ENCODE measurements at regions not wholly inside any gene's neighbourhood (a gene's known extent, or its start where the extent isn't known, plus 50 kb on each side); places are given as distances from the start of the nearest gene placed in this dataset.

DNA sequence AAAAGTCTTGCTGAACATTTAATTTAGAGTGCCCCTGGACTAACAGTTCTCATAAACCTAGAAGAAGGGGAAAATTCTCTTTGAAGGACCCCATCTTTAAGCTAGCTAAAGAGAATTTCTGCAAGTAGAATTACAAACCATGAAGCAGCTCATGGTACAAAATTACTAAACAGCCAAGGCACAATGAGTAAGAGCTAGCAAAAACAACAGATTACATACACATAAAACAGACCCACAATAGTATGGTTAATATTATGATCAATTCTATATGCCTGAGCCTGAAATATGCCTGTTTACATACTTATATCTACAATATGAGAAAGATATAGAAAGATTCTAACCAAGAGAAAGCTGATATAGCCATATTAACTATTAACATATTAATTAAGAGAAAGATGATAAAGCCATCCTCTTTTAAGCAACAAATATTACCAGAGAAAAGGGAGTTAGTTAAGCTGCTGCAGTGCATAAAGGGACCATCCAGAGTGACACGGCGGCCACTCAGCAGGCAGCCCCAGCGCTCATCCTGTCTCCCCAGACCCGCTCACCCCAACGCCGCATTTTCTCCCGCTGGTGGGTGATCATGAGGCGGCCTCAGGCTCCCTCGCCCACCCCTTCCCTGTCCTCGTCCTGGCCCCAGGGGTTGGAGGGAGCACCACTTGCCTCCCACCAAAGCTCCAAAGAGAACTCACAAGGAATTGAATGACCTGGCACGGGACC is 98.4 kb upstream of the CARMIL1 start:
- no peak overlapping the region for H3K27ac ChIP-seq
- TF ChIP-seq, protein P1, sequence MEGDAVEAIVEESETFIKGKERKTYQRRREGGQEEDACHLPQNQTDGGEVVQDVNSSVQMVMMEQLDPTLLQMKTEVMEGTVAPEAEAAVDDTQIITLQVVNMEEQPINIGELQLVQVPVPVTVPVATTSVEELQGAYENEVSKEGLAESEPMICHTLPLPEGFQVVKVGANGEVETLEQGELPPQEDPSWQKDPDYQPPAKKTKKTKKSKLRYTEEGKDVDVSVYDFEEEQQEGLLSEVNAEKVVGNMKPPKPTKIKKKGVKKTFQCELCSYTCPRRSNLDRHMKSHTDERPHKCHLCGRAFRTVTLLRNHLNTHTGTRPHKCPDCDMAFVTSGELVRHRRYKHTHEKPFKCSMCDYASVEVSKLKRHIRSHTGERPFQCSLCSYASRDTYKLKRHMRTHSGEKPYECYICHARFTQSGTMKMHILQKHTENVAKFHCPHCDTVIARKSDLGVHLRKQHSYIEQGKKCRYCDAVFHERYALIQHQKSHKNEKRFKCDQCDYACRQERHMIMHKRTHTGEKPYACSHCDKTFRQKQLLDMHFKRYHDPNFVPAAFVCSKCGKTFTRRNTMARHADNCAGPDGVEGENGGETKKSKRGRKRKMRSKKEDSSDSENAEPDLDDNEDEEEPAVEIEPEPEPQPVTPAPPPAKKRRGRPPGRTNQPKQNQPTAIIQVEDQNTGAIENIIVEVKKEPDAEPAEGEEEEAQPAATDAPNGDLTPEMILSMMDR (conservative IDR thresholded peaks at IDR 0.05): no peak

DNA sequence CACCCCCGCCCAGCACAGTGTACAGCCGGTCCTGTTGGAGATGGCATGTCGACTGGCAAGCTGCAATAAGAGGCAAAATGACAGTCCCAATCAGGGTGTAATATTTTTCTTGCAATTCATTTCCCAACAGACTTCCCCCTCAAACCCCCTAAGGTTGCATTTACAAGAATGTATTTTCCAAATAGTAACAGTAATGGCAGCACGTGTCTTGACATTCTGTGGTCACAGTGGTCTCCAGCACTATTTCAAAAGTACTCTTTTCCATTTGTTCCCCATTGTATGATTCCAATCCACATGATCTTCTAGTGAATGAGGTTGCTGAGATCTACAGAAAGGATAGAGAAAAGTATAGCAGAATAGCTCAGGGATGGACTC is 97.8 kb upstream of the CARMIL1 start:
- TF ChIP-seq, protein P1 (conservative IDR thresholded peaks at IDR 0.05): no peak

DNA sequence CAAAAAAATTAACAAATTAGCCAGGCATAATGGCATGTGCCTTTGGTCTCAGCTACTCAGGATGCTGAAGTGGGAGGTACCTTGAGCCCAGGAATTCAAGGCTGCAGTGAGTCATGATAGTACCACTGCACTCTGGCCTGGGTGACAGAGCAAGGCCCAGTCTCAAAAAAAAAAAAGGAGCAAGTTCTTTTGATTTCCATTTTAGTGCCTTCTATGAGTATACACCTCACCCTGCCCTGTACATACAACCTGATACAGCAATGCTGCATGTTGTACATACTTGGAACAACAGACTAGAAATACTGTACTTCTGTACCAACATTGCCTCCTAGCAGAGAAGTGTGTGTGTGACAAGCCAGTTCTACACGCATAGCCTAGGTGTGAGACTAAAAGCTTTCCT is 97.3 kb upstream of the CARMIL1 start:
- TF ChIP-seq, protein P1 (conservative IDR thresholded peaks at IDR 0.05): no peak
- H3K27ac ChIP-seq: no peak overlapping the region

More for the DNA sequence above, 97.8 kb upstream of the CARMIL1 start:
- no peak overlapping the region for H3K27ac ChIP-seq

DNA sequence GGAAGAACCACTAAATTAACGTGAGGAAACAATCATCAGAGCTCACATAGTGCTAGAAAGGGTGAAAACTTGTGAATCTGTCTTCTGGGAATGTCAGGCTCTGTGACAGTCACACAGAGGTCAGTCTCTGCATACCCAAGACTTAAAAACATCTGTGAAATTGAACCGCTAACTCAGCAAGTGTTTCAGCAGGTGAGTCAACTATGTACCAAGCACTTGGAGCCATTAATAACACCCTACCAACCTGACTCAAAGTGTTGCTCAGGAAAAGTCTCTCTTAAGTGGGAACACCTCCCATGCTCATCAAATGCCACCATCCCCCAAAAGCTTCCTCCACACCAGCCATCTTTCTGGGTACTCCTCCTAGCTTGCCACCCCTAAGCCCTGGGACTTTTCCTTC is 92.3 kb upstream of the CARMIL1 start:
- TF ChIP-seq, protein P1 (conservative IDR thresholded peaks at IDR 0.05): no peak
- H3K27ac ChIP-seq: no peak overlapping the region

DNA sequence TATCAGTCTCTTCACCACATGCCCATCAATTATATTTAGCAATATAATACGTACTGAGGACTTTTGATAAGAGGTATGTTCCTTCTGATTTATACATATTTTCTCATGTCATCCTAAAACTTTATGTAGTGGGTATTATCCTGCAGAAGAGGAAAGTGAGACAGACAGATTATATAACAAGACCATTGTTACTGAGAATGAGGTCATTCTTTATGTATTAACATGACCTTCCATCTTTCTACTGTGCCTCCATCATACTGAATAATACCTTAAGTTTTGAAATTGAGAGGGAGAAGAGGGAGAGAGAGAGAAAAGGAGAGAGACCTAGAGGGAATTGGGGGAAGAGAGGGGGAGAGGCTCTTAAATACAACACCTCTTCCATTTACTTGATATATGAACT is 90.9 kb upstream of the CARMIL1 start:
- no peak overlapping the region for H3K27ac ChIP-seq
- TF ChIP-seq, protein P1 (conservative IDR thresholded peaks at IDR 0.05): no peak

DNA sequence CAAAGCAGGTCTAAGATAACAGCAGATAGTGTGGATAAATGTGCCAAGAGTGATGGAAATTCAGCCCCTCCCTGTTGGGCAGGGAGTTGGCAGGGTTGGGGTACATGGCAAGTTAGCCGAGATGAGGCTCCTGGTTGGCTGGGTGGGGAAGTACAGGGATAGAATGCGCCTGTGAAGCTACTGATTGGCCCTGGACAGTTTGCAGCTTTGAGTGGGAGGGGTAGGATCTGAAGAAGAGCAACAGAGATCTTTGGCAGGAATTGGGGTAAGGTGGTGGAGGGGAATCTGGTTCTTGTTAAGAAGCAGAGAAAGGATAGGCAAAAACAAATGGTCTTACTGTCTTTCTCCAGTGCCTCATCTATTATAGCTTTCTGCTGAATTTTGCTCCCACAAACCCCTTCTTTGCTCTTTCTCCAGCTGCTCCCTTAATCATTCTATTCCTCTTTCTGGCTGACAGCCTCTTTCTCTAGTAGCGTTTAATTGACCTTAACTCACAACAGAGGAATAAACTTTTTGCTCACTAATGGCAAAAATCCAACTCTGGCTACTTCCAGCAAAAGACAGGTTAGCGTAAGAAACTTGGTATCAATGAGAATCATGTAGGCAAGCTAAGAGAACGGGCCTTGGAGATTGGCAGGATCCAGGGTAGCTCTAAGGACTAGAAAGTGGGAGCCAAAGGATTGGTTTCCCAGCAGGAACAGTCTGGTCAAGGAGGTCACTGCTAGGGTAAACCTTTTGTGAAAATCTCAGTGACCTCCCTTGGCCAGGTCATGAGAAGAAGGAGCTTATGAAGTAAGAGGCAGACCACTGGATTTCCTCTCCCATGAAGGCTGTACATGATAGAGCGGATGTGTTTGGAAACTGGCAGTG is 86.3 kb upstream of the CARMIL1 start:
- TF ChIP-seq, protein P1 (conservative IDR thresholded peaks at IDR 0.05): no peak
- no peak overlapping the region for H3K27ac ChIP-seq

DNA sequence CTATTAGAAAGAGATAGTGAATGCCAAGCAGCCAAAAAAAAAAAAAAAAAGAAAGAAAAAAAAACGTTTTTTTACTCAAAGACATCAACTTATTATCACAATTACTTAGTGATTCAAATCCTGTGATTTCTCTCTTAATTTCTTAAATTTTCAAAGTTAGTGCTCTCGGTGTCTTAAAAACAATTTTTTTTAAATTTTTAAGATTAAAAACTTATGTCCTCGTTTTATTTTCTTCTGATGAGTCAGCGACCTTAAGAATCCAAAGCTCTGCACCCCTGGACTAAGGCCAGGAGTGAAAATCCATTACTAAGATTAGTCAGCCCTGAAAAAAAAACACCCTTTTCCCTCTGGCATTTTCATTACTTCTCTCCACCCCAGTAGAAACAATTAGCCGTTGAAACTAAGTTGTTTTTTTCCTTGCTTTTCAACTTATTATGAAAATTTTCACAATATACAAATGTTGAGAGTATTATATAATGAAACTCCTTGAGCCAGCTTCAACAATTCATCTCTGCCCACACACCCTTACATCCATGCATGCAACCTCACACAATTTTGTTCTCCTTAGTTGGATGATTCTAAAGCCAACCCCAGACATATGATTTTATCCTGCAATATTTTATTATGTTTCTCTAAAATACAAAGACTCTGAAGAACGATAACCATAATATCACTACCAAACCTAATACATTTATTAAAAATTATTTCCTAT is 85.6 kb upstream of the CARMIL1 start:
- no peak overlapping the region for H3K27ac ChIP-seq
- TF ChIP-seq, protein P1 (conservative IDR thresholded peaks at IDR 0.05): no peak

Data from VCaP (cell line).